ENCODE measurements at regions not wholly inside any gene's neighbourhood (a gene's known extent, or its start where the extent isn't known, plus 50 kb on each side); places are given as distances from the start of the nearest gene placed in this dataset.
"Not testable (repeated sequence)": the region's sequence is repeated elsewhere in the genome, so short reads cannot be mapped to it uniquely, and the experiment has no call there.

DNA sequence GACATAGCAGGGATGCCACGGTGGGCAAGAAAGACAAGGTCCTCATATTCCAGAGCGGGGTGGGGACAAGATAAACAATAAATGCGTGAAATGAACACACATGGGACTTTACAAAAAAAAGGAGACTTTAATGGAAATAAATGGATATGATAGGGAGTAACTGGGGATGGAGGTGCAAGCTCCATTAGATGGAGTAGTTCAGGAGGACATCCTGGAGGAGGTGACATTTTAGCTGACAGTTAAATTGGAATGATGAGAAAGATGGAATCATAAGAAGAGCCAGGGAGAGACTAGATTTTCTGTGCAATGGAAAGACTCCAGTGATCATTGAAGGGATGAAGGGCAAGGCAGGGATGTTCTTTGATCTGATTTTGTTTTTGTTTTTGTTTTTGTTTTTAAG, 83.6 kb upstream of the MYL10 start:
- no peak for DNase-seq

GRCh38 chr7:101714097-101714496, 85.0 kb upstream of the MYL10 start:
- DNase-seq = no peak

DNA sequence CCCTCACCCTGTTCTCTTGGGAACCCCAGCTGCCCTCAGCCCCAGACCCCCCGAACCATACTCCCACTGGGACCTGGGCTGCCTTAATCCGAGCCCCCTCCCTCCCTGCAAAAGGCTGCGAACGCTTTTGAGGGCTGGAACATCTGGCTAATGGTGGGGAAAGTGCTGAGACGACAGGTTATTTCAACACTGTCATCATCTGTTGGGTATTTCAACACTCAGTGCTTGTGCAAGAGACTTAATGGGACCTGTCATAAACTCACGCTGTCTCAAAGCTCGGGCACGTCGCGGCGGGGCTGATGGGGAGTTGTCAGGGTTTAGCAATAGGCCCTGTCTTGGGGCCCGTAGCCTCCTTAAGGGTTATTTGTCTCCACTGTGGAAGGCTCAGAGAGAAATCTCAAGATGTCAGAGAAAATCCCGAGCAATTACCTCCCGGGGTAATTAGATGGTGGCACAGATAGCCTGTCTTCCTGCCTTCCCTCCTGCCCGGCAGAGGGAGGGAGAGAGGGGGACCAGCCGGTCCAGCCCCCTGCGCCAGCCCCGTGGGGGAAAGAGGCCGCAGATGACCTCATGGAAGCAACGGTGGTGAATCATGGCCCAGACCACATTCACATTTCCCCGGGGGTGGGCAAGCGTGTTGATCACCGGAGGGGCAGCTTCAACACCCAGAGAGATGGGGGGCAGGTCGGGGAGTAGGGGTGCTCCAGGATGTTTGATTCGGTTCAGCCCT, 88.7 kb upstream of the MYL10 start:
- no peak for DNase-seq

- DNase-seq = no peak
Measured at GRCh38 chr7:101718363-101719122, 89.4 kb upstream of the MYL10 start.

DNA sequence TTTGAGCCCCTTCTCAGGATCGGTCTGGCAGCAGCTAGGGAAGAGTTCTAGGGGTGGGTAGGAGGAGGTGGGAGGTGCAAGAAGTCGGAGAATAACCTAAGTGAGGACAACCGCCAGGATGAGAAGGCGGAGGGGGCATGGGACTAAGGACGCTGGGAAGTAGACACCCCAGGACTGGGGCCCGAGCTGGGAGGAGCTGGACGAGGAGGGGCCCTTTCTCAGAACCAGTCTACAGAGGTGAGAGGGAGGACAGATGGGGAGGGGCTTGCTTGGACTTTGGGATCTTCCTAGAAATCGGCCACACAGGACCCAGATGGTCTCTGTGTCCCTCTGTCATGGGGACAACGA, 90.0 kb upstream of the MYL10 start:
- no peak for DNase-seq

DNA sequence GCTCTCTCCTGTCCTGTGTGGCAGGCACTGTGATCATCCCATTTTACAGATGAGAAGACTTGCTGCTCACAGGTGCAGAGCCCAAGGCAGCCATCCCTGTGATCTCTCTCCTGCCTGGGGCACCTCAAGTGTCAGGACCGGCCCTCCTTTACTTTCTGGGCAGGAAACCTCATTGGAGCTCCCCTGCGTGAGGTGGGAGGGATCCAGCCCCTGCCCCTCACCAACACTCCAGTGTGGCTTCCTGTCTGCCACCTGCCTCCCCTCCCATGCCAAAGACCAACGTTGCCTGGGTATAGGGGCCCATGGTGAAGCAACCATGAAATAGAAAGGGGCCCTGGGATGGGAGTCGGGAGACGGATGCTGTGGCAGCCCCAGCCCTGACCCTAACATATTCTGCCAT, 91.2 kb upstream of the MYL10 start:
- no peak for DNase-seq

- DNase-seq = no peak
Measured at GRCh38 chr7:101722247-101722646, 93.2 kb upstream of the MYL10 start.

GRCh38 chr7:101723835-101724234, 93.6 kb upstream of the CUX1 start:
- no peak for DNase-seq

- DNase-seq = no peak
Measured at GRCh38 chr7:101724957-101725356, 92.5 kb upstream of the CUX1 start.

GRCh38 chr7:101725921-101726320, 91.5 kb upstream of the CUX1 start:
- no peak for DNase-seq

- DNase-seq = no peak
Measured at GRCh38 chr7:101727184-101727583, 90.2 kb upstream of the CUX1 start.

- no peak for DNase-seq
Measured at GRCh38 chr7:101728128-101728527, 89.3 kb upstream of the CUX1 start.

- not testable (repeated sequence) for DNase-seq
Measured at GRCh38 chr7:101728873-101729240, 88.6 kb upstream of the CUX1 start.

GRCh38 chr7:101729241-101729883, 88.1 kb upstream of the CUX1 start:
- no peak for DNase-seq

- no peak for DNase-seq
Measured at GRCh38 chr7:101731502-101732084, 85.8 kb upstream of the CUX1 start.

GRCh38 chr7:101733713-101734475, 83.5 kb upstream of the CUX1 start:
- no peak for DNase-seq

DNA sequence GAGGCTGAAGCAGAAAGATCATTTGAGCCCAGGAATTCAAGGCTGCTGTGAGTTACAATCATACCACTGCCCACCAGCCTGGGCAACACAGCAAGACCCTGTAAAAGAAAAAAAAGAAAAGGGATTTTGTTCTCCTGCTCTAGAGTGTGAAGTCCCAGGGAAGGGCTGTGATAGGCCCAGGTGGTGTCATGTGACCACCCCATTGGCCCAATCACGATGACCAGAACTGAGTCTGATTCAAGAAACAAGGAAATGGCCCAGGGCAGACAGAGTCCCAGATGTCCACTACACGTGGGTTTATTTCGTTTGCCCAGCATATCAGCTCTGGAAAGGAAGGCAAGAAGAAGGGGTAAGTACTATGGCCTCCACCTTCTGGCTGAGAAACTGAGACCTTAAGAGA, 81.3 kb upstream of the CUX1 start:
- DNase-seq = no peak

GRCh38 chr7:101739775-101740398, 77.5 kb upstream of the CUX1 start:
- no peak for DNase-seq

- no peak for DNase-seq
Measured at GRCh38 chr7:101740981-101741725, 76.3 kb upstream of the CUX1 start.

DNA sequence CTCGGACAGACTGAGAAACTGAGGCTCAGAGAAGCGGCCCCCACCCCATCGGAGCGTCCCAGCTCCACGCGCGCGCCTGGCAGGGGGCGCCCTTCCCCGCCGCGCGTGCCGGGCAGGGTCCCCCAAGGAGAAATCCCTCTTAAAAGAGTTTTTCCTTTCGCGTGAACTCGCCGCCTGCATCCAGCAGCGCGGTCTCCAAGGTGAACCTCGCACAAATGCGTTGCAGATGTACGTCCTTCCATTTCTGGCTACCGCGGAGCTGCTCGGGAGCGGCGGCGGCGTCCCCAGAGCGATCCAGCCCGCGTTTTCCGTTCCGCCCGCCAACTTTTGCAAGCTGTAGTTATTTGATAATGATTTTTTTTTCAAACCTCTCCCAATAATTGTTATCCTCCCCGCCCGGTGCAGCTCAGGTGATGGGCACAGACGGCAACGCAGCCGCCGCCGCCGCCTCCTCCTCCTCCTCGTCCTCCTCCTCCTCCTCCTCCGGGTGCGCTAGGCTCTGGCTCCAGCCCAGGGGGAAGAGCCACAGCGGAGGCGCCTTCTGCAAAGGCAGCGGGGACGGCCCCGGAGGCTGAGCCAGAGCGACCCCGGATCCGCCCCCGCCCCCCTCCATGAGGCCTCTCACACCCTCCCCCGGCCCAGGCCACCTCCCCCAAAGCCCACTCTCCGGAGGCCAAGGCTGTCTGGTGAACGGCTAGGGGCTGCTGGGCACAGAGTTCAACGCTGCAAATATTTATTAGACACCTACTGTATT, 74.0 kb upstream of the CUX1 start:
- peak; percentile 51 to 56 for DNase-seq

DNA sequence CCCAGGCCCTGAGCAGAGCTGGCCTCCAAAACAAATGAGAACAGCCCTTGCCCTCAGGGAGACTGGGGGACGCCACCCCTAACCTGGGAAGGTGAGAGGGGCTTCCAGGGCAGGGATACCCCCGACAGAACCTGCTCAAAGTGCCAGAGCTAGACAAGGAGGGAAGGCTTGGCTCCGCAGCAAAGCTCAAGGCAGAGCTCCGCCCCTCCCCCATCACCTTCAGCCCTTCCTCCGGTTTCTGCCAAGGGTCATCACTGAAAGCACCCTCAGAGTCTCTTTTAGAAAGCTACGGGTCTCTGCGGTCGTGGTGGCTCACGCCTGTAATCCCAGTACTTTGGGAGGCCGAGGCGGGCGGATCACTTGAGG, 73.4 kb upstream of the CUX1 start:
- DNase-seq = no peak
